ENCODE measurements at regions not wholly inside any gene's neighbourhood (a gene's known extent, or its start where the extent isn't known, plus 50 kb on each side); places are given as distances from the start of the nearest gene placed in this dataset.

- TF ChIP-seq CTCF (IDR thresholded peaks at IDR 0.05) (no peak), POLR2A (IDR thresholded peaks at IDR 0.05) (no peak)
Measured at GRCh38 chr7:115838829-115839228, 191.7 kb downstream of the TFEC start.

Measured in right lobe of liver (tissue), 4 donors.